AG09319 (cell line): ENCODE measurements at regions not wholly inside any gene's neighbourhood (a gene's known extent, or its start where the extent isn't known, plus 50 kb on each side); places are given as distances from the start of the nearest gene placed in this dataset.

Experiments used
- DNase-seq: peaks from one replicate; pipeline ENCODE4 v3.0.0-alpha.2; 2010; ENCODE audit warnings: low read depth; ENCODE audit errors: extremely low read depth
- CTCF ChIP-seq: IDR thresholded peaks from 2 replicates; pipeline ENCODE4 v1.5.1; 2011; ENCODE audit warnings: low read depth, mild to moderate bottlenecking, inconsistent platforms, low read length, moderate library complexity

DNA sequence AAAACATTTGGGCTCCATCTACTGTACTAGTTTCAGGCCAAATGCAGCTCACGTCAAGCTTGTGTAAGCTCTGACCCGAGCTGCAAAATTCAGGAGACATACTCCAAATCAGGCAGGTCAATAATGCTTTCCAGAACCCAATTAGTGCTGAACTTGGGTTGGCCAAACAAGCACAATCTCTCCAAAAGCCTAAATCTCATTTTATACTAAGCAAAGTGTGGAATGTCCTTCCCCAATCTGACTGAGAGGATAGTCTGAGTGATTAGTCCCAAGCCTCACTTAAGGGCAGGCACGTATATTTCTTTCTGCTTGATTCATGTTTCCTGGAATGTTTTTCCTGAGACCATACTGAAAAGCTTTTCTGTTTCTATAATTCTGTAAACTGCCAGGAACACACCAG, 79.9 kb downstream of the NKX6-1 start:
- DNase-seq: no peak
- no peak for TF ChIP-seq CTCF

DNA sequence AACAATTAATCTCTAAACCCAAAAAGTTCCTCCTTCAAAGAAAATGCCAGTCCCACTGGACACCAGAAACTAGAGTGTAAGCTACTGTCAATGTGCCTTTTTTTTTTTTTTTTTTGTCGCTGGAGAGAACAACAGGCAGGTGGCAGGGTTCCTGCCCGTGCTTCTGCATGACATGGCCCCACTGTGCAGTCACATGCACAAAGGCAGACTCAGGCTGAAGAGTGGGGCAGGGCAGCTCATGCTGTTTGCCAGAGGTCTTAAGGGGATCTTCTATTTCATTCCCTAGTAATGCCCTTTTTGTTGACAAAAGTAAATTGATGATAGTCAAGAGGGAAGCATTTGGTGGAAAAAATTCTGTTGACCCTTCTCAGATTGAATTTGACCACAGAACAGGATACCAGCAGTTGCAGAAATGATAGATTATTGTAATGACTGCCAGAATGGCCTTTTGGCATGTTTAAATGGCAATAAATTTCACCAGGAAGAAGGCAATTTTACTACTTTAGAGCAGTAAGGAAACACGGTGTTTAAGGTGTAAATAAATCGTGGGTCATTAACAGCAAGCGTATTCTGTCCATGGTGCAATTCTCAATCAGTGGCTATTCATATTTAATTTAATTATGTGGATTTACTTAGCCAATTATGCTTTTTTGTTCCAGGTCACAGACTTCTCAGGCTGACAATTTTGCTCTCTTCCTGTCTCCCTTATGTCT, 80.9 kb downstream of the NKX6-1 start:
- DNase-seq: no peak
- TF ChIP-seq CTCF: no peak

DNA sequence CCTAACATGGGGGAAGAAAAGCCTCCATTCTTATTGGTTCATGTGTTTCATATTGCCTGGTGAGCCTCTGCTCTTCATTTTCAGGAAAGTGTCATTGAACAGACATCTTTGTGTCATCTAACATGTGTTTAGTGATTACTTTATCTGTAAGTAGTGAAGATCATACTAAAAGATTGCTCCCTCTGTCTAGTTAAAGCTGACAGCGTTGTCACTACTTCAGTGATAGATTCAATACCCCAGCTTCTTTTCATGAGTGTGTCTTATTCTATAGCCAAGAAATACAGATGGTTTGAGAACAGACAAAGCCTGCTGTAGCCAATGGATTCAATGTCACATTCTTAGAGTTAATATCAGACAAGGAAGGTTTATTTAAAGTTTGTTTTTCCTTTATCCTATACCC, 85.1 kb downstream of the NKX6-1 start:
- TF ChIP-seq CTCF: no peak
- DNase-seq: no peak

GRCh38 chr4:84413480-84413879, 85.6 kb downstream of the NKX6-1 start:
- no peak for DNase-seq
- no peak for TF ChIP-seq CTCF

GRCh38 chr4:84412062-84412461, 87.0 kb downstream of the NKX6-1 start:
- TF ChIP-seq CTCF: no peak
- DNase-seq: no peak

GRCh38 chr4:84407554-84408407, 91.3 kb downstream of the NKX6-1 start:
- no peak for DNase-seq
- TF ChIP-seq CTCF: no peak

- no peak for DNase-seq
- TF ChIP-seq CTCF: no peak
Observed at GRCh38 chr4:84403656-84404055, 95.4 kb downstream of the NKX6-1 start.
